ENCODE measurements at regions not wholly inside any gene's neighbourhood (a gene's known extent, or its start where the extent isn't known, plus 50 kb on each side); places are given as distances from the start of the nearest gene placed in this dataset.

- Histone ChIP-seq H3K36me3 (no peaks in the 10 kb centered on the region), H3K27me3 (replicated peaks in 1 of 7) (no peaks in the 10 kb centered on the region), H3K27ac (no peak overlapping the region), H3K4me1 (no peaks in the 10 kb centered on the region), H3K4me3 (no peak overlapping the region), H3K9me3 (no peaks in the 10 kb centered on the region)
- TF ChIP-seq, protein P1, sequence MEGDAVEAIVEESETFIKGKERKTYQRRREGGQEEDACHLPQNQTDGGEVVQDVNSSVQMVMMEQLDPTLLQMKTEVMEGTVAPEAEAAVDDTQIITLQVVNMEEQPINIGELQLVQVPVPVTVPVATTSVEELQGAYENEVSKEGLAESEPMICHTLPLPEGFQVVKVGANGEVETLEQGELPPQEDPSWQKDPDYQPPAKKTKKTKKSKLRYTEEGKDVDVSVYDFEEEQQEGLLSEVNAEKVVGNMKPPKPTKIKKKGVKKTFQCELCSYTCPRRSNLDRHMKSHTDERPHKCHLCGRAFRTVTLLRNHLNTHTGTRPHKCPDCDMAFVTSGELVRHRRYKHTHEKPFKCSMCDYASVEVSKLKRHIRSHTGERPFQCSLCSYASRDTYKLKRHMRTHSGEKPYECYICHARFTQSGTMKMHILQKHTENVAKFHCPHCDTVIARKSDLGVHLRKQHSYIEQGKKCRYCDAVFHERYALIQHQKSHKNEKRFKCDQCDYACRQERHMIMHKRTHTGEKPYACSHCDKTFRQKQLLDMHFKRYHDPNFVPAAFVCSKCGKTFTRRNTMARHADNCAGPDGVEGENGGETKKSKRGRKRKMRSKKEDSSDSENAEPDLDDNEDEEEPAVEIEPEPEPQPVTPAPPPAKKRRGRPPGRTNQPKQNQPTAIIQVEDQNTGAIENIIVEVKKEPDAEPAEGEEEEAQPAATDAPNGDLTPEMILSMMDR (IDR thresholded peaks at IDR 0.05 in 8 of 11, conservative IDR thresholded peaks at IDR 0.05 in 3 of 11): no peak
- TF ChIP-seq POLR2AphosphoS5 (IDR thresholded peaks at IDR 0.05) (no peak), POLR2A (IDR thresholded peaks at IDR 0.05) (no peak)
- WGBS, 5 donors: 64 to 77% (median 73%) methylated on average over 4 of the region's 4 CpGs
- no peak for DNase-seq
- intact Hi-C loops (cut with DNase I; ENCODE audit: low total_unique reads): no loop called here
These were observed 898.5 kb upstream of the SEMA6A start for GRCh38 chr5:117473165-117473564.

DNA sequence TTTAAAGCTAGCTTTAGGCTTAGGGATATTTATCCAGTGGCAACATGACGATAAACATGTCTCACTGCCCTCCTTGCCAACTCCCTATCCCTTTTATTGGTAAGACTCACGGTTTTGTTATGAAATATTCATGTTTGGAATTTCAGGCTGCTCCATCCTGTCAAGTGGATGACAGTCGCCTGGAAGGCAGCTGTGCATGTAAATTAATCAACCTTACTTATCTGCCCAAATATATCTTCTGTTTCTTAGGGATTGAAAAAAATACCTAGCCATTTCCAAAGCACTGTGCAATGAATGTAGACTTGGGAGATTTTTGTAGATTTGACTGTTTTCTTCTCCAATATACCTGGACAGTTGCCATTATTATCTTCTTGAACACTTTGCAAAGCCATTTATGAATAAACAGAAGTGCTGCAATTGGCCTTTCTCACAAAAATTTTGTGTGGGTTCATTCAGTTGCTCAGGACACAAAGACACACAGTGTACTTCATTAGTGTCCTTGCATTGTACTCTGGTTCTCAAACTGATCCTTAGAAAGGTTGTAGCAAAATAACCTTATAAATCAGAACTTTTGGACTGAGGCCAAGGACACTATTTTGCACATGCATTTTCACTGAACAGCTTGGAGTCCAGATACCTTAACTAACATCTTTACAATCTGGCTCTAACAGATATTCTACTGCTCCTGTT lies 889.4 kb upstream of the SEMA6A start:
- Histone ChIP-seq H3K36me3 (no peaks in the 10 kb centered on the region), H3K9me3 (no peaks in the 10 kb centered on the region), H3K27ac (no peak overlapping the region), H3K4me1 (no peaks in the 10 kb centered on the region), H3K4me3 (no peak overlapping the region), H3K27me3 (replicated peaks in 1 of 7) (no peaks in the 10 kb centered on the region)
- no peak for DNase-seq
- WGBS, 5 donors: 63 to 80% (median 66%) methylated on average over 3 of the region's 3 CpGs
- intact Hi-C loops (cut with DNase I; ENCODE audit: low total_unique reads): no loop called here
- TF ChIP-seq POLR2AphosphoS5 (IDR thresholded peaks at IDR 0.05): no peak

DNA sequence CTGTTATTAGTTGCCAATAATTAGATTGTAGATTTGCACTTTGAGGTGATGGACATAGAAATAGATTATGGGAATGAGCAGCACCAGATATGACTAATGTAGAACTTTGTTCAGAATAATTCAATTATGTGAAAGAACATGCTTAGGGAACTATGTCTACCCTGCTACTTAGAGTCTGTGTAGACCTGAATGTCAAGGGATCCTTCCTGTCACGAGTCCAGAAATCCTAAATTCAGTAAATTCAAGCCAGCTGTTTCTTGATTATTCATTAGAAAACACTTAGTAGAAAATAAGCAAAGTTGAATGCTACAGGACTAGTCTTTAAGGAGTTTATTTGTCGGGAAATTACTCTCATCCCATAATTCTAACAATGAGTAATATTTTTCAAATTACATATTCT lies 887.3 kb upstream of the SEMA6A start:
- intact Hi-C loops (cut with DNase I; ENCODE audit: low total_unique reads): no loop called here
- Histone ChIP-seq H3K27ac (no peak overlapping the region), H3K4me3 (no peak overlapping the region), H3K36me3 (no peaks in the 10 kb centered on the region), H3K9me3 (no peaks in the 10 kb centered on the region), H3K4me1 (no peaks in the 10 kb centered on the region), H3K27me3 (replicated peaks in 1 of 7) (no peaks in the 10 kb centered on the region)
- WGBS, 5 donors: 66 to 93% (median 76%) methylated on average over 2 of the region's 2 CpGs
- no peak for DNase-seq
- TF ChIP-seq POLR2A (IDR thresholded peaks at IDR 0.05): no peak
- no peak for TF ChIP-seq POLR2AphosphoS5 (IDR thresholded peaks at IDR 0.05)
- TF ChIP-seq, protein P1 (IDR thresholded peaks at IDR 0.05 in 8 of 11, conservative IDR thresholded peaks at IDR 0.05 in 3 of 11): no peak

DNA sequence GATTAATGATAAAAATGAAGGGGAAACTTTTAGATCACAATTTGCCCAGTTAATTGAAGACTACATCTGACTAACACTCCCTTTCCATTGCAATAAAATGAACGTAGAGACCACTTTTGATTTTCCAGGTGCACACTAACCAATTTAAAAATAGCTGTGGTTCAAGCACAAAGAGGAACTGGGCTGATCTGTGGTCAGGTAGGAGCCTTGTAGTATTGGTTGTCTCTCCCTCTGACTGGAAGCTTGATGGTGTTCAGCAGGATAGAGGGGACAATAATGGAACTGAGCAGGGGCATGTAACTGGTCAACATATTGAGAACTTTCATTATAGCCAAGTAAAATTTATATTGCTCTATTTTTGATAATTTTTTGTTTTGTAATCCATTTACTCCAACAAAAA lies 886.8 kb upstream of the SEMA6A start:
- Histone ChIP-seq H3K27ac (no peak overlapping the region), H3K27me3 (replicated peaks in 1 of 7) (no peaks in the 10 kb centered on the region), H3K36me3 (no peaks in the 10 kb centered on the region), H3K9me3 (no peaks in the 10 kb centered on the region), H3K4me3 (no peak overlapping the region), H3K4me1 (no peaks in the 10 kb centered on the region)
- DNase-seq: no peak
- intact Hi-C loops (cut with DNase I; ENCODE audit: low total_unique reads): no loop called here
- TF ChIP-seq, protein P1 (IDR thresholded peaks at IDR 0.05 in 8 of 11, conservative IDR thresholded peaks at IDR 0.05 in 3 of 11): no peak
- TF ChIP-seq POLR2AphosphoS5 (IDR thresholded peaks at IDR 0.05) (no peak), POLR2A (IDR thresholded peaks at IDR 0.05) (no peak)
- 13 to 45% (median 26%) methylated on average over 1 of the region's 1 CpG for WGBS, 5 donors

Measured in spleen (tissue), 11 donors.